ENCODE measurements at regions not wholly inside any gene's neighbourhood (a gene's known extent, or its start where the extent isn't known, plus 50 kb on each side); places are given as distances from the start of the nearest gene placed in this dataset.
"Not testable (repeated sequence)": the region's sequence is repeated elsewhere in the genome, so short reads cannot be mapped to it uniquely, and the experiment has no call there.

DNA sequence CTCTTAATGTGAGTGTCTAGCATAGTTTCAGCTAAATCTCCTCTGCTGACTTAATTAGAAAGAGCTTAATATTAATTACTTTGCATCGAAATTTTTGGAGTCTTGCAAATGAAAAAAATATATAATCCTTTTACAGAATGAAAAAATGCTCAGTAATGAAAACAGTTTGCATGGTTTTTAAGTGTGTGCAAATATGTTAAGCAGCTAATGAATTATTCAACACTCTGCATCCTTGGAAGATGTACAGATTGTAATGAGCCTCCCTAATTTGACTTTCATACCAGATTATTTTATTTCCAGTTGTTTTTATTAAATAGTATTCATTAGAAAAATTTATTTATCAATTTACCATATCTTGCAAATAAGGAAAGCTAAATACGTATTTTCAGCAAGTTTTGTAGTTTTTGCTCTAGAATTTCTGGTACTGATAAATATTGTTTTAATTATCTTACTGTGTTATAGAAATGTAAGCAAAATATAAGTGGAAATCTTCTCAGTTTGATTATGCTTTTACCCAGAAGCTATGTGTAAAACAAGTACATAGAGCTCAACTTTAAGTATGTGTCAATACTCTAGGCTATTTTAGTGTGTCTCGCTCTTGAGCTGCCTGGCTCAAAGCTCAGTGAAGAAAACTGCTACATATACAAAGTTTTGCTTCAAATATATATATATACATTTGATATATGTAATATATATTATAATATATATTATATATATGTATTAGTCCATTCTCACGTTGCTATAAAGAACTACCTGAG, 714.9 kb upstream of the LUZP2 start:
- Mint-ChIP-seq H3K27me3 (no peaks in the 10 kb centered on the region), H3K36me3 (ENCODE audit: low read depth) (no peaks in the 10 kb centered on the region), H3K4me3 (no peak overlapping the region), H3K27ac (no peak overlapping the region), H3K9me3 (peaks cover 3% of the 10 kb centered on the region), H3K4me1 (no peaks in the 10 kb centered on the region)
- intact Hi-C loops (cut with micrococcal nuclease), result no loop called here
- TF ChIP-seq, protein P1, sequence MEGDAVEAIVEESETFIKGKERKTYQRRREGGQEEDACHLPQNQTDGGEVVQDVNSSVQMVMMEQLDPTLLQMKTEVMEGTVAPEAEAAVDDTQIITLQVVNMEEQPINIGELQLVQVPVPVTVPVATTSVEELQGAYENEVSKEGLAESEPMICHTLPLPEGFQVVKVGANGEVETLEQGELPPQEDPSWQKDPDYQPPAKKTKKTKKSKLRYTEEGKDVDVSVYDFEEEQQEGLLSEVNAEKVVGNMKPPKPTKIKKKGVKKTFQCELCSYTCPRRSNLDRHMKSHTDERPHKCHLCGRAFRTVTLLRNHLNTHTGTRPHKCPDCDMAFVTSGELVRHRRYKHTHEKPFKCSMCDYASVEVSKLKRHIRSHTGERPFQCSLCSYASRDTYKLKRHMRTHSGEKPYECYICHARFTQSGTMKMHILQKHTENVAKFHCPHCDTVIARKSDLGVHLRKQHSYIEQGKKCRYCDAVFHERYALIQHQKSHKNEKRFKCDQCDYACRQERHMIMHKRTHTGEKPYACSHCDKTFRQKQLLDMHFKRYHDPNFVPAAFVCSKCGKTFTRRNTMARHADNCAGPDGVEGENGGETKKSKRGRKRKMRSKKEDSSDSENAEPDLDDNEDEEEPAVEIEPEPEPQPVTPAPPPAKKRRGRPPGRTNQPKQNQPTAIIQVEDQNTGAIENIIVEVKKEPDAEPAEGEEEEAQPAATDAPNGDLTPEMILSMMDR (IDR thresholded peaks at IDR 0.05), result no peak
- DNase-seq (no peak), ATAC-seq (ENCODE audit: low read depth) (no peak)
- CTCF ChIA-PET, result no interaction called here
- POLR2A ChIA-PET, result no interaction called here

DNA sequence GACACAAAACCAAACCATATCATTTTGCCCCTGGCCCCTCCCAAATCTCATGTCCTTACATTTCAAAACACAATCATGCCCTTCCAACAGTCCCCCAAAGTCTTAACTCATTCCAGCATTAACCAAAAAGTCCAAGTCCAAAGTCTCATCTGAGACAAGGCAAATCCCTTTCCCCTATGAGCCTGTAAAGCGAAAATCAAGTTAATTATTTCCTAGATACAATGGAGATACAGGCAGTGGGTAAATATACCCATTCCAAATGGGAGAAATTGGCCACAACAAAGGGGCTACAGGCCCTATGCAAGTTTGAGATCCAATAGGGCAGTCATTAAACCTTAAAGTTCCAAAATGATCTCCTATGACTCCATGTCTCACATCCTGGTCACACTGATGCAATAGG, 709.9 kb upstream of the LUZP2 start:
- ATAC-seq (ENCODE audit: low read depth); H3K9me3 Mint-ChIP-seq; H3K27ac Mint-ChIP-seq; H3K4me3 Mint-ChIP-seq; DNase-seq; POLR2A ChIA-PET; intact Hi-C loops (cut with micrococcal nuclease); H3K27me3 Mint-ChIP-seq; H3K4me1 Mint-ChIP-seq; CTCF ChIA-PET; H3K36me3 Mint-ChIP-seq (ENCODE audit: low read depth): not testable (repeated sequence)

DNA sequence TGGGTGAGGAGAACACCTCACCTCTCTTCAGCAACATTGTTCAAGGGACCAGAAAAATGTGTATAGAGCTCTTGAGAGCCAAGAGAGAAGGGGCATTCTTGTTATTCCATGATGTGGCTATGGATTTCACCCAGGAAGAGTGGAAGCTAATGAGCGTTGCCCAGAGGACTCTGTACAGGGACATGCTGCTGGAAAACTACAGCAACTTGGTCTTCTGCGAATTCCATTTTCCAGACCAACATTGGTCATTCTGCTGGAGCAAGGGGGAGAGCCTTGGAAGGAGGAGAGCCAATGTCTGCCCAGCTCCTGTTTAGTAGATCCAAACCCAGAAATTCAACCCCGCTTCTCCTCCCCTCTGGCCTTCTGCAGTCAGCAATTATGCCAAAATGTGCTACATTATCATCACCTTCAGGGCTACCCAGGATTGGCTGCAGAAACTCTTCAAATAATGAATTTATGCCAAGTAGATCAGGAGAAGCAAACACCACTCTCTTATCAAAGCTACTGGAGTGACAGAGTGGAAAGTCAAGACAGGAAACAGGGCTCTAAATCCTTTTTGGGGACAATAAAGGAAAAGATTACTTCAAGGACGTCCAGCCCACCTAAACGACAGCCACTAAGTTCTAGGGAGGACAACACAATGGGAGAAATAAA, 707.5 kb upstream of the LUZP2 start:
- POLR2A ChIA-PET, result no interaction called here

DNA sequence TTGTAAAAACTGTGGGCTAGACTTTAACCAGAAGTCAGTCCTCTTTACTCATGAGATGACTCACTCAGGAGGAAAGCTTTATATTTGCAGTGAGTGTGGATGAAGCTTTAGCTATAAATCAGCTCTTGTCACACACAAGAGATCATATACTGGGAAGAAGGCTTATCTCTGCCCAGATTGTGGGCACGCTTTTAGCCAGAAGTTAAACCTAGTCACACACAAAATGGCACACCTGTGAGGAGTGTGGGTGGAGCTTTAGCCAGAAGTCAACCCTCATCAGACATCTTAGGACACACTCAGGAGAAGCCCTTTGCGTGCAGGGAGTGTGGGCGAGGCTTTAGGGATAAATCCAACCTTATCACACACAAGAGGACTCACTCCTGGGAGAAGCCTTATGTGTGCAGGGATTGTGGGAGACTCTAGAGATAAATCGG, 706.9 kb upstream of the LUZP2 start:
- Mint-ChIP-seq H3K4me1 (no peaks in the 10 kb centered on the region), H3K36me3 (ENCODE audit: low read depth) (no peaks in the 10 kb centered on the region), H3K4me3 (no peak overlapping the region), H3K27ac (no peak overlapping the region), H3K27me3 (no peaks in the 10 kb centered on the region), H3K9me3 (peaks cover 3% of the 10 kb centered on the region)
- ATAC-seq (ENCODE audit: low read depth) (no peak), DNase-seq (no peak)
- POLR2A ChIA-PET, result no interaction called here
- TF ChIP-seq, protein P1 (IDR thresholded peaks at IDR 0.05), result no peak
- intact Hi-C loops (cut with micrococcal nuclease), result no loop called here
- CTCF ChIA-PET, result no interaction called here

More for the DNA sequence above, 707.5 kb upstream of the LUZP2 start:
- Mint-ChIP-seq H3K4me3 (no peak overlapping the region), H3K27ac (no peak overlapping the region), H3K9me3 (peaks cover 3% of the 10 kb centered on the region), H3K36me3 (ENCODE audit: low read depth) (no peaks in the 10 kb centered on the region), H3K4me1 (no peaks in the 10 kb centered on the region), H3K27me3 (no peaks in the 10 kb centered on the region)
- ATAC-seq (ENCODE audit: low read depth) (no peak), DNase-seq (no peak)
- TF ChIP-seq, protein P1 (IDR thresholded peaks at IDR 0.05), result no peak
- CTCF ChIA-PET, result no interaction called here
- intact Hi-C loops (cut with micrococcal nuclease), result no loop called here

DNA sequence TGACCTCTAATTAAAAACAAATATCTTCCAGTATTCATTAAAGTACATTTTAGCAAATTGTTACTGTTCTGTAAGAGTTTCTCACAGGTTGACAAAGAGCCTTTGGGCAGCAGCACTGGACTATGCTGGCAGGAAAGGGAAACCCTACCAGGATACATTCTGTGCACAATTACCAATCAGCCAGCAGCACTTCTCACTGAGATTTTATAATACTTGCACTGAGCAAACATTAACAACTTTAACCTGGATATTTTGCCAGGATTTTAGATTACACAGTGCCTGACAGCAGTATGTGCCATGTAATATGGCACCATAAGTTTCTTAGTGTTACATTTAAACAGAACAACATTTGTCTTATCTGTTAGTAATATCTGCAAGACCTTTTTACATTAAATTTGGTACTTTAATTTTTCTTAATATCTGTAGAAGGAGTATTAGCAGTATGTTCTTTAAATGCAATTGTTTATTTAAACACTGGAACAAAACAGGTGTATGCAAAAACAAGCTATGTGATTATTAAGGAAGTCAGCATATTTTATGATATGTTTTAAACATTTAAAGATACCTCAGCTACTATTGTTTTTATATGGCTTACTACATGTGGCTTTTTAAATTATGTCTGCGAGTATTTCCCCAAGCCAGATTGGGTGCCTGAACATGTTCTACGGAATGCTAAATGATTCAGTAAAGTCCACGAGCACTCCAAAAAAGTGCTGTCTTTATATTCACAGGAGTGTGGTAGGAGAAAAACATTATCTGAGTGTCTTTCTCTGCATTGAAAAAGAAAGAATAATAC, 699.0 kb upstream of the LUZP2 start:
- H3K9me3 Mint-ChIP-seq, result no peaks in the 10 kb centered on the region
- no peak for ATAC-seq (ENCODE audit: low read depth)
- no peaks in the 10 kb centered on the region for H3K36me3 Mint-ChIP-seq (ENCODE audit: low read depth)
- no peak for DNase-seq
- H3K27me3 Mint-ChIP-seq, result no peaks in the 10 kb centered on the region
- no peak overlapping the region for H3K4me3 Mint-ChIP-seq
- TF ChIP-seq, protein P1 (IDR thresholded peaks at IDR 0.05), result no peak
- no peaks in the 10 kb centered on the region for H3K4me1 Mint-ChIP-seq
- no peak overlapping the region for H3K27ac Mint-ChIP-seq
- CTCF ChIA-PET, result no interaction called here
- intact Hi-C loops (cut with micrococcal nuclease), result no loop called here
- POLR2A ChIA-PET, result no interaction called here

DNA sequence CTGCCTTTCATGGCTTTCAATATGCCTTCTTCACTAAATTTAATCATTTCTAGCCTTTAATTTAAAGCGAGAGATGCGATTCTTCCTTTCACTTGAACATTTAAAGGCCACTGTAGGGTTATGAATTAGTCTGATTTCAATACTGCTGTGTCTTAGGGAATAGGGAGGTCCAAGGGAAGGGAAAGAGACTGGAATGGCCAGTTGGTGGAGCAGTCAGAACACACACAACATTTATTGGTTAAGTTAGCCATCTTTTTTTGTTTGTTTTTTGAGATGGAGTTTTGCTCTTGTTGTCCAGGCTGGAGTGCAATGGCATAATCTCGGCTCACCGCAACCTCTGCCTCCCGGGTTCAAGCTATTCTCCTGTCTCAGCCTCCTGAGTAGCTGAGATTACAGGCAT, 662.5 kb upstream of the LUZP2 start:
- H3K27me3 Mint-ChIP-seq; H3K27ac Mint-ChIP-seq; POLR2A ChIA-PET; H3K4me3 Mint-ChIP-seq; intact Hi-C loops (cut with micrococcal nuclease); CTCF ChIA-PET; H3K4me1 Mint-ChIP-seq; ATAC-seq (ENCODE audit: low read depth); H3K36me3 Mint-ChIP-seq (ENCODE audit: low read depth); DNase-seq; H3K9me3 Mint-ChIP-seq: not testable (repeated sequence)
